WERI-Rb-1 (cell line): ENCODE measurements at regions not wholly inside any gene's neighbourhood (a gene's known extent, or its start where the extent isn't known, plus 50 kb on each side); places are given as distances from the start of the nearest gene placed in this dataset.

Experiments
- DNase-seq: peaks from one replicate; pipeline ENCODE4 v3.0.0-alpha.2; 2020
- H3K27ac ChIP-seq: fragments of 250-450 bp; sonication (Bioruptor Pico); 2 replicates; pipeline ENCODE4 v1.5.1; 2020; ENCODE audit warnings: mild to moderate bottlenecking, moderate library complexity
- H3K27me3 ChIP-seq: fragments of 250-450 bp; sonication (Bioruptor Pico); 2 replicates; pipeline ENCODE4 v1.5.1; 2021; ENCODE audit warnings: mild to moderate bottlenecking, low read depth, moderate library complexity; ENCODE audit not compliant: insufficient read depth, severe bottlenecking
- H3K36me3 ChIP-seq: fragments of 250-450 bp; sonication (Bioruptor Pico); 2 replicates; pipeline ENCODE4 v1.5.1; 2020; ENCODE audit warnings: mild to moderate bottlenecking, moderate library complexity
- H3K4me3 ChIP-seq: 2 replicates; pipeline ENCODE4 v1.5.1; 2011; ENCODE audit warnings: low read depth, mild to moderate bottlenecking, control low read depth, low read length
- H3K9me3 ChIP-seq: fragments of 250-450 bp; sonication (Bioruptor Pico); 2 replicates; pipeline ENCODE4 v1.5.1; 2021; ENCODE audit warnings: mild to moderate bottlenecking, moderate library complexity; ENCODE audit not compliant: severe bottlenecking
- CTCF ChIP-seq: IDR thresholded peaks from 2 replicates; pipeline ENCODE4 v1.5.1; 2011; ENCODE audit warnings: low read depth, mild to moderate bottlenecking, control low read depth, inconsistent platforms, low read length

GRCh38 chr11:119999220-119999619 lies 138.7 kb downstream of the TRIM29 start:
- DNase-seq = peak; percentile 50
- Histone ChIP-seq H3K27ac (no peak overlapping the region), H3K9me3 (no peaks in the 10 kb centered on the region), H3K4me3 (no peak overlapping the region), H3K27me3 (no peaks in the 10 kb centered on the region), H3K36me3 (no peaks in the 10 kb centered on the region)
- TF ChIP-seq CTCF = peak; percentile 57

- no peak for TF ChIP-seq CTCF
- Histone ChIP-seq H3K27ac (no peak overlapping the region), H3K9me3 (no peaks in the 10 kb centered on the region)
Measured at GRCh38 chr11:119996556-119996955, 141.4 kb downstream of the TRIM29 start.

GRCh38 chr11:119995730-119996491 lies 142.0 kb downstream of the TRIM29 start:
- H3K27me3 ChIP-seq = no peaks in the 10 kb centered on the region

More at GRCh38 chr11:119996556-119996955, 141.4 kb downstream of the TRIM29 start:
- H3K36me3 ChIP-seq = no peaks in the 10 kb centered on the region
- no peaks in the 10 kb centered on the region for H3K27me3 ChIP-seq
- no peak overlapping the region for H3K4me3 ChIP-seq
- no peak for DNase-seq

GRCh38 chr11:119993722-119994121 lies 144.2 kb downstream of the TRIM29 start:
- peak; percentile 77 for DNase-seq
- peak; percentile 67 for TF ChIP-seq CTCF
- Histone ChIP-seq H3K4me3 (no peak overlapping the region), H3K27me3 (no peaks in the 10 kb centered on the region), H3K36me3 (no peaks in the 10 kb centered on the region), H3K27ac (no peak overlapping the region), H3K9me3 (no peaks in the 10 kb centered on the region)

More at GRCh38 chr11:119995730-119996491, 142.0 kb downstream of the TRIM29 start:
- no peak for DNase-seq
- Histone ChIP-seq H3K27ac (no peak overlapping the region), H3K36me3 (no peaks in the 10 kb centered on the region), H3K9me3 (no peaks in the 10 kb centered on the region), H3K4me3 (no peak overlapping the region)
- TF ChIP-seq CTCF = 0 out of 2 replicates have a peak, but pooled peaks have one; percentile 9

GRCh38 chr11:119992171-119993051 lies 145.5 kb downstream of the TRIM29 start:
- no peak for DNase-seq
- H3K36me3 ChIP-seq = no peaks in the 10 kb centered on the region
- TF ChIP-seq CTCF = no peak
- H3K27ac ChIP-seq = peak overlapping the region; percentile 46
- no peaks in the 10 kb centered on the region for H3K9me3 ChIP-seq
- no peaks in the 10 kb centered on the region for H3K27me3 ChIP-seq
- no peak overlapping the region for H3K4me3 ChIP-seq
